GM10266 (cell line): ENCODE measurements at regions not wholly inside any gene's neighbourhood (a gene's known extent, or its start where the extent isn't known, plus 50 kb on each side); places are given as distances from the start of the nearest gene placed in this dataset.
"Not testable (repeated sequence)": the region's sequence is repeated elsewhere in the genome, so short reads cannot be mapped to it uniquely, and the experiment has no call there.

ENCODE experiments used
- DNase-seq: peaks from one replicate; pipeline ENCODE4 v3.0.0; 2012; ENCODE audit errors: extremely low spot score
- CTCF ChIP-seq: IDR thresholded peaks from 2 replicates; pipeline ENCODE4 v1.5.1; 2012; ENCODE audit warnings: mild to moderate bottlenecking, low read depth; ENCODE audit not compliant: control insufficient read depth, insufficient read depth; ENCODE audit errors: missing control alignments

- TF ChIP-seq CTCF, result no peak
- DNase-seq, result no peak
These were observed 274.9 kb upstream of the GALNT5 start for GRCh38 chr2:156982615-156983014.

GRCh38 chr2:156986339-156986988, 271.0 kb upstream of the GALNT5 start:
- DNase-seq, result no peak
- TF ChIP-seq CTCF, result no peak

GRCh38 chr2:156999661-157000060, 257.8 kb upstream of the GALNT5 start:
- TF ChIP-seq CTCF, result no peak

GRCh38 chr2:157004789-157005188, 252.7 kb upstream of the GALNT5 start:
- DNase-seq, result no peak
- no peak for TF ChIP-seq CTCF

More at GRCh38 chr2:156999661-157000060, 257.8 kb upstream of the GALNT5 start:
- no peak for DNase-seq

- TF ChIP-seq CTCF, result no peak
These were observed 242.4 kb upstream of the GALNT5 start for GRCh38 chr2:157015015-157015575.

GRCh38 chr2:157023264-157023663, 234.2 kb upstream of the GALNT5 start:
- not testable (repeated sequence) for DNase-seq

More at GRCh38 chr2:157015015-157015575, 242.4 kb upstream of the GALNT5 start:
- no peak for DNase-seq

- TF ChIP-seq CTCF, result no peak
- DNase-seq, result no peak
These were observed 233.4 kb upstream of the GALNT5 start for GRCh38 chr2:157024129-157024528.
